HL-60 (cell line): ENCODE measurements at regions not wholly inside any gene's neighbourhood (a gene's known extent, or its start where the extent isn't known, plus 50 kb on each side); places are given as distances from the start of the nearest gene placed in this dataset.

Source experiments
- CTCF ChIP-seq: IDR thresholded peaks from one replicate; pipeline ENCODE4 v1.5.1; 2011; ENCODE audit warnings: low read length, control low read depth, inconsistent platforms; ENCODE audit not compliant: insufficient read depth
- GABPA ChIP-seq: IDR thresholded peaks from 2 replicates; pipeline ENCODE4 v1.6.1; 2012; ENCODE audit warnings: low read depth
- POLR2AphosphoS5 ChIP-seq: IDR thresholded peaks from 2 replicates; pipeline ENCODE4 v1.6.1; 2012; ENCODE audit warnings: low read depth
- REST ChIP-seq: IDR thresholded peaks from 2 replicates; pipeline ENCODE4 v1.6.1; 2012; ENCODE audit warnings: low read depth; ENCODE audit not compliant: insufficient replicate concordance
- SPI1 ChIP-seq: IDR thresholded peaks from 2 replicates; pipeline ENCODE4 v1.6.1; 2012; ENCODE audit warnings: low read depth, mild to moderate bottlenecking, borderline replicate concordance

GRCh38 chr1:115145226-115145625 lies 55.9 kb upstream of the TSPAN2 start:
- no peak for TF ChIP-seq CTCF
- no peak for TF ChIP-seq POLR2AphosphoS5
- TF ChIP-seq REST = no peak
- no peak for TF ChIP-seq GABPA
- no peak for TF ChIP-seq SPI1
